ENCODE measurements at regions not wholly inside any gene's neighbourhood (a gene's known extent, or its start where the extent isn't known, plus 50 kb on each side); places are given as distances from the start of the nearest gene placed in this dataset.

GRCh38 chr3:148100476-148100875 lies 597.2 kb upstream of the AGTR1 start:
- no peaks in the 10 kb centered on the region for H3K27me3 ChIP-seq (ENCODE audit: insufficient read depth, poor library complexity, severe bottlenecking)
- H3K27ac ChIP-seq (replicated peaks), result no peak overlapping the region
- TF ChIP-seq GABPA (IDR thresholded peaks at IDR 0.05; ENCODE audit: low read depth), result no peak
- TF ChIP-seq, protein P1, sequence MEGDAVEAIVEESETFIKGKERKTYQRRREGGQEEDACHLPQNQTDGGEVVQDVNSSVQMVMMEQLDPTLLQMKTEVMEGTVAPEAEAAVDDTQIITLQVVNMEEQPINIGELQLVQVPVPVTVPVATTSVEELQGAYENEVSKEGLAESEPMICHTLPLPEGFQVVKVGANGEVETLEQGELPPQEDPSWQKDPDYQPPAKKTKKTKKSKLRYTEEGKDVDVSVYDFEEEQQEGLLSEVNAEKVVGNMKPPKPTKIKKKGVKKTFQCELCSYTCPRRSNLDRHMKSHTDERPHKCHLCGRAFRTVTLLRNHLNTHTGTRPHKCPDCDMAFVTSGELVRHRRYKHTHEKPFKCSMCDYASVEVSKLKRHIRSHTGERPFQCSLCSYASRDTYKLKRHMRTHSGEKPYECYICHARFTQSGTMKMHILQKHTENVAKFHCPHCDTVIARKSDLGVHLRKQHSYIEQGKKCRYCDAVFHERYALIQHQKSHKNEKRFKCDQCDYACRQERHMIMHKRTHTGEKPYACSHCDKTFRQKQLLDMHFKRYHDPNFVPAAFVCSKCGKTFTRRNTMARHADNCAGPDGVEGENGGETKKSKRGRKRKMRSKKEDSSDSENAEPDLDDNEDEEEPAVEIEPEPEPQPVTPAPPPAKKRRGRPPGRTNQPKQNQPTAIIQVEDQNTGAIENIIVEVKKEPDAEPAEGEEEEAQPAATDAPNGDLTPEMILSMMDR (IDR thresholded peaks at IDR 0.05; ENCODE audit: insufficient read depth, low read length), result no peak
- no peak for TF ChIP-seq POLR2AphosphoS5 (IDR thresholded peaks at IDR 0.05; ENCODE audit: low read depth)
- TF ChIP-seq SPI1 (IDR thresholded peaks at IDR 0.05; ENCODE audit: borderline replicate concordance, low read depth), result no peak
- no peak for TF ChIP-seq REST (IDR thresholded peaks at IDR 0.05; ENCODE audit: insufficient replicate concordance, low read depth)
- no peak overlapping the region for H3K4me3 ChIP-seq (replicated peaks; ENCODE audit: insufficient read depth, low read length)
- DNase-seq (ENCODE audit: low read depth in 1 of 2, low spot score in 1 of 2), result no peak

DNA sequence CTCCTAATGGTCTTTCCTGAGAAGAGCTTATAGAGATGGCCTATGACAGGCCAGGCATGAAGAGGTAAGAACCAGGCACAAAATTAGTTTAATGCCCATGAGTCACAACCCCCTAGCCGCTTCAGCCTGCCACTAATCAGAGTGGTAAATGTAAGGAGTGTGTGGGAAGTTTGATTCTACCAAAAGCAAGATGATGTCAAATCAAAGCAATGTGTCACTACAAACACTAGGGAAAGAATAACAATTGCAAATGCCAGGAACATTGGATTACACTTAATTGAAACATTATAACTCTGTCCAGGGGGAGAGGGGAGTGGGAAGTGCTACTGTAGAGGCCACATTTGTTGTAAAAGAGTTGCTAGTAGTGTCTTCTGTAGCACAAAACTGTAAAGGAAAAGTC lies 596.6 kb upstream of the AGTR1 start:
- no peaks in the 10 kb centered on the region for H3K27me3 ChIP-seq (ENCODE audit: insufficient read depth, poor library complexity, severe bottlenecking)
- H3K27ac ChIP-seq (replicated peaks), result no peak overlapping the region
- TF ChIP-seq POLR2AphosphoS5 (IDR thresholded peaks at IDR 0.05; ENCODE audit: low read depth) (no peak), SPI1 (IDR thresholded peaks at IDR 0.05; ENCODE audit: borderline replicate concordance, low read depth) (no peak), GABPA (IDR thresholded peaks at IDR 0.05; ENCODE audit: low read depth) (no peak), REST (IDR thresholded peaks at IDR 0.05; ENCODE audit: insufficient replicate concordance, low read depth) (no peak)
- TF ChIP-seq, protein P1 (IDR thresholded peaks at IDR 0.05; ENCODE audit: insufficient read depth, low read length), result no peak
- no peak for DNase-seq (ENCODE audit: low read depth in 1 of 2, low spot score in 1 of 2)
- H3K4me3 ChIP-seq (replicated peaks; ENCODE audit: insufficient read depth, low read length), result no peak overlapping the region

DNA sequence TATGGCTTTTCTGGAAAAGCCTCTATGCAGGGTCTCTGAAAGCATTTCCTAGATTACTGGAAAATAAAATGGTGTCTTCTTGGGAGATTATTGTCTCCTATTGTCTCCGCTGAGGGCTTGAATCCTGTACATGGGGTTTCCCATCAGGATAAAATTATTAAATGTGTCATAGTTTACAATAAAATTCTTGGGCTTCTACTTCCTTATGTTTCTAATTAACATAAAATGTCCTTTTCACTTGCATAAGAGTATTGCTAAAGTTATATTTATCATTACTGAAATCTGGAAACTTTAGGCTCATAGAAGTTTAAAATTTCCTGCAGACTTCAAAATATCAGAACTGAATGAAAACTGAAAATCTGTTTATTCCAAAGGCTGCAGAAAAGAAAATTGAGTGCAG lies 595.5 kb upstream of the AGTR1 start:
- Histone ChIP-seq H3K27ac (replicated peaks) (no peak overlapping the region), H3K4me3 (replicated peaks; ENCODE audit: insufficient read depth, low read length) (no peak overlapping the region), H3K27me3 (ENCODE audit: insufficient read depth, poor library complexity, severe bottlenecking) (no peaks in the 10 kb centered on the region)
- no peak for DNase-seq (ENCODE audit: low read depth in 1 of 2, low spot score in 1 of 2)
- TF ChIP-seq GABPA (IDR thresholded peaks at IDR 0.05; ENCODE audit: low read depth), result no peak
- TF ChIP-seq SPI1 (IDR thresholded peaks at IDR 0.05; ENCODE audit: borderline replicate concordance, low read depth), result no peak

GRCh38 chr3:148106062-148106461 lies 591.6 kb upstream of the AGTR1 start:
- TF ChIP-seq REST (IDR thresholded peaks at IDR 0.05; ENCODE audit: insufficient replicate concordance, low read depth) (no peak), GABPA (IDR thresholded peaks at IDR 0.05; ENCODE audit: low read depth) (no peak), POLR2AphosphoS5 (IDR thresholded peaks at IDR 0.05; ENCODE audit: low read depth) (no peak)
- TF ChIP-seq, protein P1 (IDR thresholded peaks at IDR 0.05; ENCODE audit: insufficient read depth, low read length), result no peak
- no peaks in the 10 kb centered on the region for H3K27me3 ChIP-seq (ENCODE audit: insufficient read depth, poor library complexity, severe bottlenecking)
- no peak for DNase-seq (ENCODE audit: low read depth in 1 of 2, low spot score in 1 of 2)
- H3K4me3 ChIP-seq (replicated peaks; ENCODE audit: insufficient read depth, low read length), result no peak overlapping the region
- H3K27ac ChIP-seq (replicated peaks), result no peak overlapping the region

All from HL-60 (cell line).